Liver (tissue), 3 donors: ENCODE measurements at regions not wholly inside any gene's neighbourhood (a gene's known extent, or its start where the extent isn't known, plus 50 kb on each side); places are given as distances from the start of the nearest gene placed in this dataset.

Source experiments
- CTCF ChIP-seq: fragments of 150-350 bp; IDR thresholded peaks from 2 replicates; pipeline ENCODE4 v1.5.1; 2017; ENCODE audit warnings: improper control_type of control experiment, low read depth, low read length; ENCODE audit not compliant: missing input control
- EGR1 ChIP-seq, 2 donors: IDR thresholded peaks; 2 replicates each; pipeline ENCODE4 v1.6.1; 2016 to 2018; ENCODE audit warnings: antibody characterized with exemption in 2 of 2, low read depth in 2 of 2
- FOXA1 ChIP-seq: IDR thresholded peaks from 2 replicates; pipeline ENCODE4 v1.6.1; 2016; ENCODE audit warnings: antibody characterized with exemption
- GABPA ChIP-seq, 2 donors: IDR thresholded peaks in 1 of 2; conservative IDR thresholded peaks in 1 of 2; 2 replicates each; pipeline ENCODE4 v1.6.1; 2016; ENCODE audit warnings: antibody characterized with exemption in 2 of 2, mild to moderate bottlenecking in 1 of 2, moderate library complexity in 1 of 2
- HNF4A ChIP-seq, 2 donors: conservative IDR thresholded peaks; 2 replicates each; pipeline ENCODE4 v1.6.1; 2016; ENCODE audit warnings: antibody characterized with exemption in 2 of 2, mild to moderate bottlenecking in 2 of 2
- RAD21 ChIP-seq, 2 donors: IDR thresholded peaks; 2 replicates each; pipeline ENCODE4 v1.6.1; 2016; ENCODE audit warnings: antibody characterized with exemption in 2 of 2, mild to moderate bottlenecking in 2 of 2
- REST ChIP-seq: IDR thresholded peaks from 2 replicates; pipeline ENCODE4 v1.6.1; 2016; ENCODE audit warnings: antibody characterized with exemption, mild to moderate bottlenecking
- YY1 ChIP-seq: IDR thresholded peaks from 2 replicates; pipeline ENCODE4 v1.6.1; 2016; ENCODE audit warnings: antibody characterized with exemption, mild to moderate bottlenecking
- TF ChIP-seq, protein P1 (sequence below): IDR thresholded peaks from 2 replicates; pipeline ENCODE4 v1.6.1; 2016; ENCODE audit warnings: antibody characterized with exemption
- TF ChIP-seq, protein P2 (sequence below): IDR thresholded peaks from 2 replicates; pipeline ENCODE4 v1.6.1; 2016; ENCODE audit warnings: antibody characterized with exemption
- donor health status: healthy.
- donor health status: healthy.

GRCh38 chr9:71209890-71210289 is 88.5 kb upstream of the TRPM3 start:
- TF ChIP-seq, protein P1, sequence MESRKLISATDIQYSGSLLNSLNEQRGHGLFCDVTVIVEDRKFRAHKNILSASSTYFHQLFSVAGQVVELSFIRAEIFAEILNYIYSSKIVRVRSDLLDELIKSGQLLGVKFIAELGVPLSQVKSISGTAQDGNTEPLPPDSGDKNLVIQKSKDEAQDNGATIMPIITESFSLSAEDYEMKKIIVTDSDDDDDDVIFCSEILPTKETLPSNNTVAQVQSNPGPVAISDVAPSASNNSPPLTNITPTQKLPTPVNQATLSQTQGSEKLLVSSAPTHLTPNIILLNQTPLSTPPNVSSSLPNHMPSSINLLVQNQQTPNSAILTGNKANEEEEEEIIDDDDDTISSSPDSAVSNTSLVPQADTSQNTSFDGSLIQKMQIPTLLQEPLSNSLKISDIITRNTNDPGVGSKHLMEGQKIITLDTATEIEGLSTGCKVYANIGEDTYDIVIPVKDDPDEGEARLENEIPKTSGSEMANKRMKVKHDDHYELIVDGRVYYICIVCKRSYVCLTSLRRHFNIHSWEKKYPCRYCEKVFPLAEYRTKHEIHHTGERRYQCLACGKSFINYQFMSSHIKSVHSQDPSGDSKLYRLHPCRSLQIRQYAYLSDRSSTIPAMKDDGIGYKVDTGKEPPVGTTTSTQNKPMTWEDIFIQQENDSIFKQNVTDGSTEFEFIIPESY = no peak
- TF ChIP-seq, protein P2, sequence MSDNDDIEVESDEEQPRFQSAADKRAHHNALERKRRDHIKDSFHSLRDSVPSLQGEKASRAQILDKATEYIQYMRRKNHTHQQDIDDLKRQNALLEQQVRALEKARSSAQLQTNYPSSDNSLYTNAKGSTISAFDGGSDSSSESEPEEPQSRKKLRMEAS = no peak
- TF ChIP-seq CTCF (no peak), EGR1 (IDR thresholded peaks at IDR 0.05; ENCODE audit: low read depth in 2 of 2) (no peak), RAD21 (IDR thresholded peaks at IDR 0.05) (no peak), GABPA (IDR thresholded peaks at IDR 0.05 in 1 of 2, conservative IDR thresholded peaks at IDR 0.05 in 1 of 2) (no peak), HNF4A (conservative IDR thresholded peaks at IDR 0.05) (no peak), YY1 (no peak), FOXA1 (no peak), REST (no peak)
